ENCODE measurements at regions not wholly inside any gene's neighbourhood (a gene's known extent, or its start where the extent isn't known, plus 50 kb on each side); places are given as distances from the start of the nearest gene placed in this dataset.

- Histone ChIP-seq H3K79me1 (ENCODE audit: low read depth in 1 of 2, low read length in 2 of 2) (no peaks in the 10 kb centered on the region), H3K14ac (replicated peaks; ENCODE audit: low read depth, low read length) (no peak overlapping the region), H2BK20ac (ENCODE audit: low read depth, low read length) (no peak overlapping the region), H3K18ac (ENCODE audit: low read depth, low read length) (no peak overlapping the region), H3K4me3 (ENCODE audit: insufficient read depth, low read depth, low read length) (no peak overlapping the region), H3K27ac (ENCODE audit: insufficient read depth, low read length) (no peak overlapping the region), H3K56ac (ENCODE audit: extremely low read depth, insufficient read depth, low read length) (no peak overlapping the region), H3K9me1 (ENCODE audit: insufficient read depth, low read length) (no peaks in the 10 kb centered on the region), H2BK120ac (ENCODE audit: low read depth, low read length) (no peak overlapping the region), H3K9ac (ENCODE audit: low read depth, low read length) (no peak overlapping the region), H3K23ac (ENCODE audit: low read depth, low read length) (no peak overlapping the region), H2BK5ac (ENCODE audit: low read depth, low read length, poor library complexity, severe bottlenecking) (no peak overlapping the region), H3K4me2 (ENCODE audit: low read depth, low read length) (no peak overlapping the region), H4K8ac (ENCODE audit: low read depth in 2 of 2, low read length in 2 of 2) (no peak overlapping the region), H2AFZ (replicated peaks; ENCODE audit: low read length, poor library complexity) (no peak overlapping the region), H2AK5ac (ENCODE audit: low read depth, low read length) (no peak overlapping the region), H4K20me1 (ENCODE audit: insufficient read depth, low read length) (no peaks in the 10 kb centered on the region), H2AK9ac (replicated peaks; ENCODE audit: low read depth, low read length, poor library complexity) (no peak overlapping the region), H4K91ac (ENCODE audit: insufficient read depth, low read depth, low read length) (no peak overlapping the region), H2BK15ac (ENCODE audit: low read depth, low read length) (no peak overlapping the region), H3K36me3 (ENCODE audit: control insufficient read depth, insufficient read depth, low read length) (no peaks in the 10 kb centered on the region), H3K9me3 (ENCODE audit: control insufficient read depth, insufficient read depth, low read length) (no peaks in the 10 kb centered on the region), H3K27me3 (ENCODE audit: control insufficient read depth, insufficient read depth, low read length) (no peaks in the 10 kb centered on the region), H3K4me1 (ENCODE audit: control insufficient read depth, insufficient read depth, low read length) (no peaks in the 10 kb centered on the region), H4K5ac (ENCODE audit: low read depth, low read length) (no peak overlapping the region), H3K4ac (ENCODE audit: low read depth, low read length) (no peak overlapping the region)
- no peak for DNase-seq
- no TSS peak for BruUV-seq (replicated peaks)
- ChIA-PET POLR2A (ENCODE audit: unreplicated experiment) (no interaction called here), CTCF (no interaction called here)
- intact Hi-C loops (cut with micrococcal nuclease): no loop called here
- no CpG with 5 or more reads among the region's 2 CpGs for WGBS, 2 experiments (ENCODE audit: extremely low coverage in 2 of 2, insufficient read length in 1 of 2)
- dilution Hi-C loops (cut with HindIII; ENCODE audit: low sequenced_read_pairs, unreplicated experiment): no loop called here
- in situ Hi-C loops (cut with MboI; ENCODE audit: low sequenced_read_pairs): no loop called here
- TF ChIP-seq RAD21 (IDR thresholded peaks at IDR 0.05; ENCODE audit: low read length) (no peak), NFE2L2 (IDR thresholded peaks at IDR 0.05; ENCODE audit: low read depth, low read length) (no peak), MXI1 (IDR thresholded peaks at IDR 0.05; ENCODE audit: borderline replicate concordance, low read depth, low read length) (no peak)
- no peak for ATAC-seq (ENCODE audit: low read depth)
These were observed 365.6 kb downstream of the TAF11L14 start for GRCh38 chr5:17999858-18000257.

Measured in IMR-90 (cell line).